COLO829 (cell line): ENCODE measurements at regions not wholly inside any gene's neighbourhood (a gene's known extent, or its start where the extent isn't known, plus 50 kb on each side); places are given as distances from the start of the nearest gene placed in this dataset.

Experiments used
- DNase-seq: peaks from one replicate; pipeline ENCODE4 v3.0.0; 2012; ENCODE audit warnings: low spot score

DNA sequence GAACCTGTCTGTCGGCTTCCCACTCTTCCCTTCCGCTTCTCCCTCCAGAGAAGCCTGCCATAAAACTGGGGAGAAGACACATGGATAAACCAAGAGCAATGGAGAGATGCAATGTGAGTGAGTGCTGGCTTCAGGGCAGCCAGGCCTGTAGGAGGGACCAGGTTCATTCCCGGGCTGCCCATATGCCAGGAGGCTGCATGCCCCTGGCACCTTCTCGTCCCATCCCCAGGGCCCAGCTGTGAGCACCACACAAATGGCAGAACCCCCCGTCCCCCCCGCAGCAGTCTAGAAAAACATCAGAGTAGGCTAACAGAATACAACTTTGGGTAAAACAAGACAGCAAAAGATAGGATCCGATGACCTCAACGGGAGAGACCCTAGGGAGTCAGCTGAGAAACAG is 341.3 kb upstream of the SHH start:
- no peak for DNase-seq

DNA sequence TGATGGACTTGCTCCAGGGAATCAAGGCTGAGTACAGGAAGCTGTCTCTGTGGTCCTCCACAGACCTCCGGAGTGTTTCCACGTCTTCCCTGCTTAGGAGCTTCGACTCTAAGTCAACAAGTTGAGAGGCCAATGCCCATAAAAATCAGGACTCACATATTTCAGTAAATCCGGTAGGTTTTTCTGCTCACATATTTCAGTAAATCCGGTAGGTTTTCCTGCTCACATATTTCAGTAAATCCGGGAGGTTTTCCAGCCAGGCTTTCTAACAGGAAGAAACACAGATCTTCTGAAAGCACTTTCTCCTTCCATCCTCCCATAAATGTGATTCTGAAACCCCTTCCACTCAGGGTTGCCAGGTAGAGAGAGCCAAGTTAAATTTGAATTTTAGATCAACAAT is 340.1 kb upstream of the SHH start:
- DNase-seq: no peak

DNA sequence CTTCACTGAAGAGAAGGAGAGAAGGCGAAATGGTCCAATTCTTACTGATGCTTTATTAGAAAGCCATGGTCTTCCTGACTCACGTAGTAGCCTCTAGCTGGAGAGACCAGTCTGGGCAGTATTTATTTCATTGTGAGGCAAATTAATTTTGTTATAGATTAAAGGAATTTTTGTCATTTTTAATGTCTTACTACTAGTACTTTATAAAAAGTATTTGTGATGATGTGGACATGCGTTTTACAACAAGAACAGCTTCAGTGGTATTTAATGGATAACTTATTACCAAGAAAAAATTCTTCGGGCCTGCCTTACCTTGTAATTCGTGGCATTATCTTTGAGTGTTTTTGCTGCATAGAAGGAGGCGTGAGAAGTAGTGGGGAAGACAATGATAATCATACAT is 339.4 kb upstream of the SHH start:
- DNase-seq: no peak

DNA sequence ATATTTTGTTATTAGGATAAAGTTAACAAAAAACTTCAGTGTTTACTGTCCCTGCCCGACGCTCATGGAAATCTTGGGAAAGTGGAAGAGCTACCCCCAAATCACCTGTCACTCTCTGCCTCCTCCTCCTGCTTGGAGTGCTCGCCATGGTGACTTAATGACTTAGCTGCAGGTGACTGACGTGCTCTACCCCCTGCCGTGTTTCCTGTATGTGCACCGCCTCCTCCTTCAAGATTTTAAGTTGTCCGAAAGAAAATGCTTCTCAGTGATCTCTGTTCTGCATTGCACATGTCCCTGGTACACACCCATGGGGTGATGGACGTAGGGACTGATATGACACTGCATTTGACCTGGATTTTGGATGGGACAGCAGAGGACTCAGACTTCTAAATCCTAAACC is 338.8 kb upstream of the SHH start:
- DNase-seq: no peak

DNA sequence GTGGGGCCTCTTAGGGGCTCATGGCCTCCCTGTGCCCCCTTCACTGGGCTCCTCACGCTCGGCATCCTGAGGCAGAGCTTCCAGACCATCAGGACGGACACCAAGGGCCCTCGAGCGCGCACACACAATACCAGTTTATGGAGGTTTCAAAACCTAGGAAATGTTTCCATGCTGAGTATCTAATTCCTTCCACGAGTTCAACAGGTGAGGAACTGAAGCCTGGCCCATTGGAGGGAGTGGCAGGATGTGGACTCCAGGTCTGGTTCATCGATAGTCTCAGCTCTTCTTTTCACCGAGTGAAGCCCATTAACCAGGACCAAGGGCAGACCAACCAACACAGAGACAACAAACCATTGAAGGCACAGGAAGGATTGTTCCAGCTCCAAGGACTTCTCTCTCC is 336.7 kb upstream of the SHH start:
- no peak for DNase-seq

DNA sequence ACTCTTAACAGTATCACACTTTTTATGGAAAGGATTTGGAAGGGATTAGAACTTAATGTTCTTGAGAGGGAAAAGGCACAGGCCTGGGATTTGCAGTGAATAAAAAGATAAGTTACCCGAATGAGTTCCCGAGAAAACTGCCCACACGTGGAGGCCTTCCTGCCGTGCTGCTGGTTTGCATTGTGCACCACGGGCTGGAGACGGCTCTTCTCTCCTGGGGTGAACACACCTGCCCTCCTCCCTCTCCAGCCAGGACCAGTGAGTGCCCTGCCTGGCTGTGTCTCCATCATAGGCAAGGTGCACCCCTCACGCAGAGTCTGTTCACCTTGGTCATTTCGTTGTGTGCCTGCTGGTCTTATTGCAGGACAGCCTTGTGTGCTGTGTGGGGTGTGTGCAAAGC is 336.3 kb upstream of the SHH start:
- DNase-seq: no peak

DNA sequence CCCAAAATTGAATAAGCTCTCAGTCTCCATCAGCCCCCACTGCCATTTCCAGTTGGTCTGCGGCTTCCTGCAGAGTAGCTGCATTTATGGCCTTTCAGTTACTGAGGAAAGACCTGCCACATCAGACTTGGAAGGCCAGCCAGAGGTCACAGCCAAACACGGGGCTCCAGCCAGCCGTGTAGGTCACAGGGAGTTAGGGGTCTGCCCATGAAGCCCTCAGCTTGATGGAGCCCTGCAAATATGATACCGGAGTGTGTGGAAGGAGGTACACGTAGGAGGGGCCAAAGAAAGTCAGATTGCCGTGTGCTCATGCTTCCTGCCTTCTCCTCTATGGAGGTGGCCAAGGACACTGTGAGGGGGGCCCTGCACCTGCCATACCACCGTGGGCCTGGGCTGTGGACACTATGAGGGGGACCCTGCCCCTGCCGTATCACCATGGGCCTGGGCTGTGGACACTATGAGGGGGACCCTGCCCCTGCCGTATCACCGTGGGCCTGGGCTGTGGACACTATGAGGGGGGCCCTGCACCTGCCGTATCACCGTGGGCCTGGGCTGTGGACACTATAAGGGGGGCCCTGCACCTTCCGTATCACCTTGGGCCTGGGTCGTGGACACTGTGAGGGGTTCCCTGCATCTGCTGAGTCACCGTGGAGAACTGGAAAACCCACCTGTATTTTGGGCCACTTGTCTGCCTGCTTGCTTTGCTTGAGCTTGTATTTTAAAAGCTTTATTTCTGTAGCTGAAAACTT is 335.7 kb upstream of the SHH start:
- DNase-seq: no peak

DNA sequence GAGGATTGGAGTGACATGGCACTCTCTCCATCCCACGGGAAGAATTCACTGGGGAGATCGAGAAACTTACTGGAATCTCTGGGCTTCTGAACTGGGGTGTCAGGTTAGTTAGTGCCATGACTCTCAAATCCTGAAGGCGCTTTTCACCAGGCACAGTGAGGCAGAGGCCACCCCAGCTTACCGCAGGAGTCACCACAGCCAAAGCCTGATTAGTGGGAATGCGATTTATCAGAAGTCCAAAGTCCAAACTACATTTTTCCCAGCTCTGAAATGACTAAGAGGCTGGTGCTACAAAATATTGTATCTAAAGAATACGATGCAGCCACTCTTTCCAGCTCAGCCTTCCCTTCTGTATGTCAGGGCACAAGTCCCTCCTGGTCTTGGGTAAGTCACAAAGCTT is 334.8 kb upstream of the SHH start:
- DNase-seq: no peak

DNA sequence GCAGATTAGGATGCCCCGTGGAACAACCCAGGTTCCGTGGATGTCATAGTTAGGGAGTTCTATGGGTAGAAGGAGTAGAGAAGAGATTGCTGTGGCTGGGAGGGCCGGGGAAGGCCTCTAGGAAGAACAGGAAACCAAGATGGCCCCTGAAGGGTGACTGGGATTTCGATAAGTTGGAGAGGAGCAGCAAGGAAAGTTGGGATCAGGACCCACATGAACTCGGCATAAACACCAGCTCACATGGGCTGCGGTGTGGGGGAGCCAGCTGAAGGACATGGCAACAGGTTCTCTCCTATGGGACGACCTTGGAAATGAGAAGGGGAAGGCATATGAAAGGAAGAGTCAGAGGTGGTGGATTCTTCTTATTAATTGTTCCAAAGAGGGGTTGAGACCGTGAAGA is 333.7 kb upstream of the SHH start:
- no peak for DNase-seq

DNA sequence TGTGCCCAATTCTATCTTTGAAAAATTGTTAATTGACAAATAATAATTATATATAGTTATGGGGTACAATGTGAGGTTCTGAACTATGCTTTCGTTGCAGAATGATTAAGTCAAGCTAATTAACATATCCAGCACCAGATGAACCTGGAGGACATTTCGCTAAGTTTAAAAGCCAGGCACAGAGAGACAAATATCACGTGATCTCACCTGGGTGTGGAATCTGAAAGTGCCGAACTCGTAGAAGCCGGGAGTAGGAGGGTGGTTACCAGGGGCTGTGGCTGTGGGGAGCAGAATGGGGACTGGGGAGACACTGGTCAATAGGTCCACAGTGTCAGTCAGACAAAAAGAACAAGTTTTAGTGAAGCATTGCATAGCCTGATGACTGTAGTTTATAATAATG is 332.9 kb upstream of the SHH start:
- DNase-seq: no peak

DNA sequence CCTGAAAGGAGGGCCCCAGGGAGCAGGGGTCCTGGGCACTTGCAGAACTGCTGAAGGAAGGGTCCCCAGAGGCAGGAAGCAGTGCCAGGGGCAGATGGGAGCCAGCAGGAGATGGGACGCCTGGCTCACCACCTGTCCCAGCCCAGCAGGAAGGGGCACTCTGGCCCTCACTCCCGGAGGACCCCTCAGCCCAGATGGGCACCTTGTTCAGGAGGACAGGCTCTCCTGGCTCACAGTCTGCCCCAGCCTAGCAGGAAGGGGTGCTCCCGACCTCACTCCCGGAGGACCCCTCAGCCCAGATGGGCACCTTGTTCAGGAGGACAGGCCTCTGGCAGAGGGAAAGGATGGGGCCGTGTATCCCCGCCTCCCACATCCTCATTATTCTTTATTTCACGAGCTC is 331.4 kb upstream of the SHH start:
- DNase-seq: no peak

DNA sequence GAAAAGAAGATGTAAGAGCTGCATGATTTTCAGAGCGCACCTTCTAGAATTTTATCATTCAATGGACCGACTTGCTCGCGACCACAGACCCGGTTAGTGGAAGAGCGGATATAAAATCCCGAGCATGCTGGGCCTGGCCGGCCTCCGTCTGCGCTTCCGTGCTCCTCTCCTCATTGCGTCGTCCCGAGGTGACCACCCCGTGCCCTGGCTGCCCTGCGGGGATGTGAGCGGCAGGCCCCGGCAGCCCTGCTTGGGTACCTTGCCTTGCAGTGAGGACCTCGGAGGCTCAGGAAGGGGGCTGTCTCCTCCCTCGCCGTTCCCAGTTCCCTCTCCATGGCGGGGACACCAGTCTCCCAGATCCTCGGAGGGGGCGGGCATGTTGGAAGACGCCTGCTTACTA is 330.9 kb upstream of the SHH start:
- DNase-seq: no peak

DNA sequence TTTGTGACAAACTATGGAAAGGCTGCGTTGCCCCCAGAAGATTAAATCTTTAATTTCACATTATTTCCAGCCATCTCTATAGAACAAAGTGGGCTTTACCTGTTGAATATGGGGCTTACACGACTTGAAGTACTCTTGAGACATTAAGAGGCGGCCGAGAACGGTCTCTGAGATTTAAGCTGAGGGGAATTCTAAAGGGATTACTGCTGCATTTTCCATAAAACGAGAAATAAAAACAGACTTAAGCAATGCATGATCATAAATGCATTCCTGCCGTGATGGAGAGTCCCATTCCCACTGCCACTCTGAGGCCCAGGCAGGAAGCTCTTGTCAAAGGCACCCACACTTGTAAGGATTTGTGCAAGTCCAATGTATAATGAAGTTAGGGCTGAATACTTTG is 329.7 kb upstream of the SHH start:
- DNase-seq: no peak

DNA sequence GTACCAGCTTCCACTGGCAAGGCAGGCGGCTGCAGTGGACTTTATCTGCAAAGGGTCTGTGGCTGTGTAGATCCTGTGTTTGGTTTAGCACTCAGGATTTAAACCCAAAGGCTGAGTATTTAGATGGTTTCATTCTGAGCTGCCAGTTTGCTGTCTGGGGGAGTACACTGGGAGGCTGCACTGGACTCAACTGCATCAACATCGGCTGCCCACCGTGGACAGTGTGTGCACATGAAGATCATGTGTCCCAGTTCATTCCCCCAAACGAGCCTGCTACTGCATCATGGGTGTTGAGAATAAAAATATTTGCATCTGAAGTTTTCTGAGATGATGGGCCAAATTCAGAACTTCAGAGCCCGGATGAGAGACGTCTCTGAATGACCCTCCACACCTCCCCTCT is 328.6 kb upstream of the SHH start:
- DNase-seq: no peak

DNA sequence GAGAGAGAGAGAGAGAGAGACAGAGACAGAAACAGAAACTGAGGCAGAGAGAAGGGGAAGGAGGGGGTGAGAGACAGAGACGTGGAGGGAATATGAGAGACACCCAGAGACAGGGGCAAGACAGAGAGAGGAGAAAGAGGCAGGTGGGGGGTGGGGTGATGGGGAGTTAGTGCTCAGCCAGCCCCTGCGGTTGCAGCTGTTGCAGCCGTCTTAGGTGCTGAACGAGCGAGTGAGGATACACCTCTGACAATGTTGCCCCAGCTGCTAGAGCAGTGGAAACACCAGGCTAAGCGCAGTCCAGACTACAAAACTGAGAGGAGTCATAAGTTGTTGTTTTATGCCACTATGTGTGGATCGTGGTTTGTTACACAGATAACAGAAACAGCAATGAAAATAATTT is 328.2 kb upstream of the SHH start:
- no peak for DNase-seq

DNA sequence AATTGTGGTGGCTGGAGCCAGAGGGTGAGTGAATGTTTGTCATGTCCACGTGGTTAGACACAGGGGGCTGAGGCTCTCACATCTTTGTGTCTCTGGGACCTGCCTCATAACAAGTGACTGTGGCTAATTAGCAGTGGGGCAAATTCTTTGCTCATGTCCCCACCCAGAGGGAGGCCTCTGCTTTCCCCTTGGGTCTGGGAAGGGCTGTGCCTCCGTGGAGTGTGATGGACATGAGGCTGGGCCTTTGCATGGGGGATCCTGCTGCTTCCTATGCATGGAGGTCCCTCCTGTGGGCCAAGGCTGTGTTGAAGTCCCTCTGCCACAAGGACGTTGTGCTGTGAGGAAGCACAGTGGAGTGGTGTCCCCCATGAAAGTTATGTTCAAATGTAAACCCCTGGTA is 327.4 kb upstream of the SHH start:
- DNase-seq: no peak

DNA sequence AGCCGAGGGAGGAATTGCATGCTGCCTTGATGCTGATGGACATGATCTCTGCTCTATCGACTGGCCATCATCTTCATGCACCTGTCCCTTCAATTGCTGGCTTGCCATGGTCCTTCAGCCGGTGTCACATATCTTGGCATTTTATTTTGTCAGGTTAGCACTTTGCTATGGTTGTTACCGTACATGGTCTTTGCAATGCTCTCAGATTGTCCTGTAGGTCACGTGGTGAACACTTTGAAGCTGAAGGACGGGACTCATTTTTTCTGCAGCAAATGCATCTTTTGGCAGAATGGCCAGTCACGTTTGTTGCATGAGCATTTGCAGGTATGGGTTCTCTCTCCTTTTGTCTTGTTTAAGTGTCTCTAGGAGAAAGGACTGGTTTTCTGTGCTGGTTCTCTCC is 326.8 kb upstream of the SHH start:
- no peak for DNase-seq

DNA sequence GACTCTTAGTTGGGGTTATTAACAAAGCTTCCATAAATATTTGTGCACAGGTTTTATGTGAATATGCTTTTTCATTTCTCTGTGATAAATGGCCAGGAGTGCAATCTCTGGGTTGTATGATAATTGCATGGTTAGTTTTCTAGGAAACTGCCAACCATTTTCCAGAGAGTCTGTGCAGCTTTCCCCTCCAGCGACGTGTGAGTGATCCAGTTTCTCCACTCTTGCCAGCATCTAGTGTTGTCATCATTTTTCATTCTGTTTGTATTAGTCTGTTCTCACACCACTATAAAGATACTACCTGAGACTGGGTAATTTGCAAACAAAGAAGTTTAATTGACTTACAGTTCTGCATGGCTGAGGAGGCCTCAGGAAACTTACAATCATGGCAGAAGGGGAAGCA is 319.6 kb upstream of the SHH start:
- no peak for DNase-seq

DNA sequence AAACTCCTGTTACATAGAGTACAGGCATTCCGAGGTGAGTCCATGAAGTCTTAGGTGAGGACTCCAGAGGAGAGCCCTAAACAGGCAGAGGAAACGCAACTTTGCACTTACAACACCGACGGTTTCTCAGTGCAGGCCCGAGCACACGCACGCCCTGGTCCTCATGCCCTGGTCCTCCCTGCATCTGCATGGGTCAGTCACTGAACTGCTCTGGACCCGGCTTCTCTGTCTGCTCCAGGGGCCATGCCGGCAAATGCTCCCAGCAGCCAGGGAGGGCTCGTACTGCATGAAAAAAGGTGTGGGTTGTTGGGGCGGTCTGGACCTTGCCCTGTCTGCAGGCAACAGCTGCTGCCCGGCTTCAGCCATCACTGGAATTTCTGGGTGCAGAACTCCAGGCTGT is 317.3 kb upstream of the SHH start:
- no peak for DNase-seq

DNA sequence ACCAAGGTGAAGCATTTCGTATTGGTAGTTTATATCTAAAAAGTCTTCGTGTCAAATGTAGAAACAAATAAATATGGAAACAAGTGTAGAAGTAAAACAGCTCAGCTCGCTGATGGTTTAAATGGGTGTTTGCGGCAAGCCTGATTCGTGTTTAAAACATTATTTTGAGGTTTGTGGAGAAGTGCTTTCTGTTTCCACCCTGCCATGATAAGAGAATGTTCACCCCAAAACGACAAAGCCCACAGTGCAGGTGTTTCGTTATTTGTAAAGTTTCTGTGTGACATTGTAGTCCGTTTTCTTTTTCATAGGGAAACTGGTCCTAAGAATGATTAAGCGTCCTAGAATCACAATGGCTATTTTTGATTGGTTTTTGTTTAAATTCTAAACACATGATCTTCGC is 316.2 kb upstream of the SHH start:
- DNase-seq: no peak

DNA sequence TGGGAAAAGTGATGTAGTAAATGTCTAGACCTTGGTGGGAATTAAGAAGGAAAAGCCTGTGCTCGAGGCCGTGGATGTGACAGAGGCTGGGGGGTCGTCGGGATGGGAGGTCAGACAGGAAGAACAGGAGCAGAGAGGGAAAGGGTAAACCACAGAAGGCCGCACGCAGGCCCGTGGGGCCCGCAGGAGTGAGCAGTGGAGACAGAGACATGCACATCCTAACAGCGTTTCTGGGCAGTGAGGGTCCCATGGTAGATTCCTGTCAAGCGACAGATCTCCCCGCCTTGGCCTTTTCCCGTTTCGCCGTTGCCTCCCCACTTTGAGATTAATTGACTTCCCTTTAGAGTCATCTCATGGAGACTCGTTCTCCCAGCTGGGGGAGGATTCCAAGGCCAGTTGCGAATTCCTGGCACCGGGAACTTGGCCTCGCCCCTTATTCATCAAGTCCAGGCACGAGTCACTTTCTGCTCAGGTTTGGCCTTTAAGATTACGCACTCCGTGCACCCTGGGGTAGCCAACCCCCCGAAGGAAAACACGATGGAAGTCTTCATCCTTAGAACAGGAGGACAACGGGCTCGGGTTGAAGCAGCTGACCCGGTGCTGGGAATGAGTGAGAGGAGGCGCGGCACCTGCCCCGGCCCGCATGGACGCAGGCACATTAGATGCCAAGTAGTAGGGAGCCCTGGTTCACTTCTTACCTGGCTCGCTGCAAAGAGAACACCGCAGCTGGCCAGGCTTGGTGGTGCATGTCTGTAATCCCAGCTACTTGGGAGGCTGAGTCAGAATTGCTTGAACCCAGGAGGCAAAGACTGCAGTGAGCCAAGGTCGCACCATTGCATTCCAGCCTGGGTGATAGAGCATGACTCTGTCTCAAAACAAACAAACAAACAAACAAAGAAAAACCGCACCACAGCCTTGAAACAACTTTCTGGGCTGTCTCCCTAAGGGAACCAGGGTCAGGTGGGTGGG is 315.2 kb upstream of the SHH start:
- DNase-seq: no peak

DNA sequence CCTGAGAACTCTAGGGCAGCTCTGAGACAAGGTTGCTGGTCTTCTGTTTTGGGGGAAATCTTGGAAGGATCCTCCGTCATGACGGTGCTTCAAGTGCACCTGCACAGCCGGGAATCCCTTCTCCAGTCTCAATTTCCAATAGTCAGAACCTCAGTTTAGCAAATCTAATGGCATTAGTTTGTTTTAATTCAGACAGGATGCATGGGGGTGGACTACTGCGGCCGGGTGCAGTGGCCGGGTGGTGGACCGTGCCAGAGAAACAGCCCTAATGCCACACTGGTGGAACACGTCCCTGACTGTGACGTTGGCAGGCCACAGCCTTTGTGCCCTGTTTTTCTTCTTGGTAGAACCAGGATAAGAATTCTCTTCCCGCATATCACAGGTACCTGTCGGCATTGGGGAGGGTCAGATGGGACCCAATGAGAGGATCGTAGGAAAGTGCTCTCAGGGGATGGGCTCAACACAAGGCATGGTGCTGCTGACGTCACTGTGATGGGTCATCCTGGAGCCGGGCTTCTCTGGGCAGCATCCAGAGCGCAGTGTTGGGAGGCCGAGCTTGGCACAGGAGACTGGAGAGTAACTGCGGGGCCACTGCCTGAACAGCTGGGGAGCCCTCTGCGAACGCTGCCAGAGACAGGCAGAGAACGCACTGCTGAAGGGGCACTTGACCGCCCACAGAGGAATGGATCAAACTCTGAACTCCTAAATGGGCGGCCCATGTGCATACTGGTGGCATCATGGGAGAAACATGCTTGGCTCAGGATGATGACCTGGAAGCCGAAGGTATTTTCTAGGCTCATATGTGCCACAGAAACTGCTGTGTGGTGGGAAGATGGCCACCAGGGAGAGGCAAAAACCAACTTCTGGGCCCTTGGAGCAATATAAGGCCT is 313.8 kb upstream of the SHH start:
- no peak for DNase-seq

DNA sequence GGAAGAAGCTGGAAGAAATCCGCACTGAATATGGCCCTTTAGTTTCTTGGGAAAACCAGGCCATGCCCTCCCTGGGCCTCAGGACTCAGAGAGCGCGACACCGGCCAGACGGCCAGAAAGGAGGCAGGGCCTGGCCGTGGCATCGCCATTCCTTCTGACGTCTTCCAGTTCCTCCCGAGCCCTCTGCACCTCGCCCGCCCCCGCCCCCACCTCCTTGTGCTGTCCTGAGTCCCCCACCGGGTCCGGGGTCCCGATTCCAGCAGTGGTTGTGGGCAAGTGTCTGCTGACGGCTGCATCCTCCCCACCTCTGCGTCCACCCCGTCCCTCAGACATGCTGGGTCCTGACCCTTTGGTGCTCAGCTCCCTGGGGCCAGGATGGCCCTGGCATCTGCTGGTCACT is 312.1 kb upstream of the SHH start:
- DNase-seq: no peak
